Activated CD4-positive, alpha-beta T cell treated with anti-CD3 and anti-CD28 coated beads for 24 hours (primary cell): ENCODE measurements at regions not wholly inside any gene's neighbourhood (a gene's known extent, or its start where the extent isn't known, plus 50 kb on each side); places are given as distances from the start of the nearest gene placed in this dataset.

ENCODE experiments used
- DNase-seq, 2 donors: peaks; one replicate each; pipeline ENCODE4 v3.0.0-alpha.2; 2020; ENCODE audit warnings: low read depth in 2 of 2

GRCh38 chr2:12587729-12588522 lies 128.8 kb upstream of the TRIB2 start:
- DNase-seq: no peak

GRCh38 chr2:12588986-12589385 lies 127.8 kb upstream of the TRIB2 start:
- no peak for DNase-seq

GRCh38 chr2:12589802-12590320 lies 126.9 kb upstream of the TRIB2 start:
- no peak for DNase-seq

- no peak for DNase-seq
These were observed 124.4 kb upstream of the TRIB2 start for GRCh38 chr2:12592296-12592695.

- no peak for DNase-seq
These were observed 122.1 kb upstream of the TRIB2 start for GRCh38 chr2:12594590-12594989.

- DNase-seq: no peak
These were observed 120.0 kb upstream of the TRIB2 start for GRCh38 chr2:12596771-12597170.

GRCh38 chr2:12597610-12598009 lies 119.1 kb upstream of the TRIB2 start:
- no peak for DNase-seq

GRCh38 chr2:12602661-12603060 lies 114.1 kb upstream of the TRIB2 start:
- no peak for DNase-seq

GRCh38 chr2:12603781-12604295 lies 112.9 kb upstream of the TRIB2 start:
- no peak for DNase-seq

- DNase-seq: no peak
These were observed 112.4 kb upstream of the TRIB2 start for GRCh38 chr2:12604341-12604740.

GRCh38 chr2:12605366-12605765 lies 111.4 kb upstream of the TRIB2 start:
- DNase-seq: no peak

- no peak for DNase-seq
These were observed 110.8 kb upstream of the TRIB2 start for GRCh38 chr2:12605936-12606335.

GRCh38 chr2:12606472-12607000 lies 110.2 kb upstream of the TRIB2 start:
- DNase-seq: no peak

- no peak for DNase-seq
These were observed 108.8 kb upstream of the TRIB2 start for GRCh38 chr2:12607971-12608370.

GRCh38 chr2:12610314-12610713 lies 106.4 kb upstream of the TRIB2 start:
- no peak for DNase-seq

- no peak for DNase-seq
These were observed 104.6 kb upstream of the TRIB2 start for GRCh38 chr2:12612168-12612567.

GRCh38 chr2:12612671-12613070 lies 104.1 kb upstream of the TRIB2 start:
- DNase-seq: no peak

GRCh38 chr2:12613137-12613835 lies 103.5 kb upstream of the TRIB2 start:
- DNase-seq: no peak

- no peak for DNase-seq
These were observed 101.2 kb upstream of the TRIB2 start for GRCh38 chr2:12615509-12615908.

- no peak for DNase-seq
These were observed 100.1 kb upstream of the TRIB2 start for GRCh38 chr2:12616456-12617156.

GRCh38 chr2:12617366-12617765 lies 99.4 kb upstream of the TRIB2 start:
- DNase-seq: no peak

GRCh38 chr2:12617853-12618252 lies 98.9 kb upstream of the TRIB2 start:
- no peak for DNase-seq
